ENCODE measurements at regions not wholly inside any gene's neighbourhood (a gene's known extent, or its start where the extent isn't known, plus 50 kb on each side); places are given as distances from the start of the nearest gene placed in this dataset.

DNA sequence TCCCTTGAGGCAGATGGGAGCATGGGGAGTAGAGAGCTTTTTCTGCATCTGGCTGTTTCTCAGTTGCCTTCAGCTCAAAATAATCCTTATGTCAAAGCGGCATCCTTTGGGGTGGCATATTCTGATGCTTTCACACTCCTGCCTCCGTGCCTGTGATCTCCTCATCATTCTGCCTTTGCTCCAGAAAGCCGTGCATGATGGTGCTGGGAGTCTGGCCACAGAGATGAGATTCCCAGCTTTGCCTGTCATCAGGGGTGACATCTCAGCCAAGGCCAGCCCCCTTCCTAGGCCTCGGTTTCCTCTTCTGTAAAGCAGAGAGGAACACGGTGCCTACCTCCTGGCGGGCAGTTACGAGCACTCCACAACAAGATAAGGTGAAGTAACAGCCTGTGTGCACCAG, 96.3 kb upstream of the ALDH1A3 start:
- no peaks in the 10 kb centered on the region for H3K9me3 Mint-ChIP-seq
- no peak overlapping the region for H3K4me3 Mint-ChIP-seq
- no peak for DNase-seq
- no peaks in the 10 kb centered on the region for H3K36me3 Mint-ChIP-seq
- H3K27ac Mint-ChIP-seq = no peak overlapping the region
- H3K4me1 Mint-ChIP-seq = no peaks in the 10 kb centered on the region
- H3K27me3 Mint-ChIP-seq (ENCODE audit: low read depth in 3 of 3) = peaks cover 0 to 2% (median 0%) of the 10 kb centered on the region in 3 donors

DNA sequence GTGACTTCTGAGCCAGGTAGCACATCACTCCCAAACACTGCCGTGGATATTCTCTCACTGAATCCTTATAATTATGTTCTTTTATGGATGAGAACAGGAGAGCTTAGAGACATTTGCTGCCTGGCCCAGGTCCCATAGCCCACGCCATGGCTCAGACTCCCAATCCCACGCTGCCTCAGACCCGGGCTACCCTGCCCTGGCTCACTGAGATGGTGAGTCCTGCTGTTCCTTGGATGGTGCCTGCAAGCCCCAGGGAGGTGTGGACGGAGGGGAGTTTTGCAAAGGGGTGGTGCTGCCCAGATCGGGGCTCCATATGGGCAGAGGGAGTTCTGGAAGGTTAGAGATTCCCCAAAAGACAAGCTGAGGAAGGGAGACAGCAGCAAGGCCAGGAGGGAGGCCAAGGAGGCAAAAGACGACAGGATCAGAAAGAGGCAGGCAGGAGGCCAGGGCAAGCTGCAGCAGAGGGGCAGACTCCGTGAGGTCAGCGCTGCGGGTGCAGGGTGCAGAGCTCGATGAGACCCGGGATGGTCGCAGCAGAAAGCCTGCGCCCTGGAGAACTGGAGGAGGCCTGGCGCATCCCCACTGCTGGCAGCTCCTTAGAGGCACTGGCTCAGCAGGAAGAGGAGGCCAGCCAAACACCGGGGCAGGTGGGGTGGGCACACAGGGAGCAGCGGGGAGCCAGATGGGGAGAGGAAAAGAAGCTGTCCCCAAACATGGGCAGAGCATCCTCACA, 95.7 kb upstream of the ALDH1A3 start:
- Mint-ChIP-seq H3K36me3 (no peaks in the 10 kb centered on the region), H3K9me3 (no peaks in the 10 kb centered on the region), H3K4me1 (no peaks in the 10 kb centered on the region), H3K27me3 (ENCODE audit: low read depth in 3 of 3) (peaks cover 0 to 2% (median 0%) of the 10 kb centered on the region in 3 donors), H3K4me3 (no peak overlapping the region), H3K27ac (peak overlapping the region in 1 of 6 donors; percentile 56)
- no peak for DNase-seq

DNA sequence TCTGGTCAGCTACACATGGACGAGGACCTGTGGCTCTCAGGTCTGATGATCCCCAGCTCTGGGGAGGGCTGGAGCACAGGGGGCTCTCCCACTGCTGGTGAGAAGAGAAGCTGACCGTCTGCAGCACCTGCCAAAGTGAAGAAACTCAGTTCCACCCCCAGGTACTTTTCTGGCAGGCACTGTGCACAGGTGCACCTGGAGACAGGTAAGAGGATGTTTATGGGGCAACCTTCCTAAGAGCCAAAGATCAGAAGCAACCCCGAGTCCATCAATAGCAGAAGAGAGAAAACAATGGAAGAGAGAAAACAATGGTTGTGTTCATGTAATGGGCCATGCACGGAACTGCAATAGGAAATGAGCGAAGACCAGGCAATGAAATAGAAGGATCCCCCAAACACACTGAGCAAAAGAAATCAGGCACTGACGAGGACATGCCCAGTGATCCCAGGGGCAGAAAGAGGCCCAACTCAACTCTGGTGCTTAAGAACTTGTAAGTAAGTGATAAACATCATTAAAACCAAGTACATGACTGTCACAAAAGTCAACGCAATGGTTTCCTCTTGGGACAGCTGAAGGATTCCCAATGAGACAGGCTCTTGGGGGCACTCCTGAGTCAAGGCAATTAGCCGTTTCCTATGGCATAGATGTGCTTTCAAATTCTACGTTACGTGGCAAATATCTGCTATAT, 95.0 kb upstream of the ALDH1A3 start:
- Mint-ChIP-seq H3K27me3 (ENCODE audit: low read depth in 3 of 3) (peaks cover 0 to 2% (median 0%) of the 10 kb centered on the region in 3 donors), H3K4me1 (no peaks in the 10 kb centered on the region), H3K36me3 (no peaks in the 10 kb centered on the region), H3K27ac (no peak overlapping the region), H3K4me3 (no peak overlapping the region), H3K9me3 (no peaks in the 10 kb centered on the region)
- no peak for DNase-seq

DNA sequence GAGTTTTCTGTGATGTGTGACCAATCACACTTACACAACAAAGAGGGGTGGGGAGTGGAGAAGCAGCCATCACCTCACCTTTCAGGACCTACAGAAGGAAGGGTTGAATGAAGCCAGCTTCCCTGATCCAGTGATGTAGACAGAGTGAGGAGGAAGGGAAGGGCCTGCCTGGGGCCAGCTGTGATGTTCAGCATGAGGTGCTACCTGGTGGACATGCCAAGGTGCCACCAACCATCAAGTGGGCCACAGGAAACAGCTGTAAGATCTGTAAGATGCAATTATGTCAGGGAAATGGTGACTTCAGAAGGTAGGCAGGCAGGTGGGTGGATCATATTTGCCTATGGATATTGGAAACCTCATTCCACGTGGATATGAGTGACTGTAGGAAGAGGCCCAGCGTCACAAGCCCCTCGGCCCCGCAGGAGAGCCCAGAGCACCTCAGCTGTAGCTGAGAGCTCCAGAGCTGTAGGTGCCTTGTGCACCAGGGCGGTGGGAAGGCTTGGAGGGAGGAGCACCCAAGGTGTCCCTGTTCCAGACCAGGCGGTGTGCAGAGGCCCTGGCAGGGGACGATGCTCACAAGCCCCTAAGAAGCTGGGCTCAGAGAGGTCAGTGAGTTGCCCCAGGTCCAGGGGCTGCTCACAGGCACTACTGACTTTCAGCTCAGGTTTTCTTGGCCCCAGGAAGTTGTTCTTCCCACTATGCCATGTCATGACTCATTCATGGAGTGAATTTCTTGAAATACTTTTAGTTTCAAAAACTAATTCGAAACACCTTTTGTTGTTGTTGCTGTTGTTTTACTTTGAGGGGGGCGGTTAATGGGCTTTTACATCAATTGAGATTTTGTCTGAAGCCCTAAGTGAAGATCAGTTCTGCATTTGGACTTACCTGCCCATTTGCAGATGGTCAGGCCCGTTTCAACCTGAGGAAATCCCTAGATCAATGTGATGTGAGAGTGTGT, 94.2 kb upstream of the ALDH1A3 start:
- no peaks in the 10 kb centered on the region for H3K36me3 Mint-ChIP-seq
- no peaks in the 10 kb centered on the region for H3K9me3 Mint-ChIP-seq
- no peak overlapping the region for H3K4me3 Mint-ChIP-seq
- H3K27me3 Mint-ChIP-seq (ENCODE audit: low read depth in 3 of 3) = peaks cover 0 to 2% (median 0%) of the 10 kb centered on the region in 3 donors
- no peak for DNase-seq
- no peak overlapping the region for H3K27ac Mint-ChIP-seq
- no peaks in the 10 kb centered on the region for H3K4me1 Mint-ChIP-seq

- no peaks in the 10 kb centered on the region for H3K4me1 Mint-ChIP-seq
- H3K9me3 Mint-ChIP-seq = no peaks in the 10 kb centered on the region
- no peaks in the 10 kb centered on the region for H3K36me3 Mint-ChIP-seq
- H3K27me3 Mint-ChIP-seq (ENCODE audit: low read depth in 3 of 3) = peaks cover 0 to 6% (median 0%) of the 10 kb centered on the region in 3 donors
- H3K27ac Mint-ChIP-seq = no peak overlapping the region
- H3K4me3 Mint-ChIP-seq = no peak overlapping the region
- DNase-seq = no peak
Measured at GRCh38 chr15:100786139-100786531, 93.5 kb upstream of the ALDH1A3 start.

GRCh38 chr15:100786901-100787566, 92.6 kb upstream of the ALDH1A3 start:
- Mint-ChIP-seq H3K4me3 (no peak overlapping the region), H3K9me3 (no peaks in the 10 kb centered on the region)

GRCh38 chr15:100787567-100788417, 91.8 kb upstream of the ALDH1A3 start:
- H3K9me3 Mint-ChIP-seq = no peaks in the 10 kb centered on the region
- no peaks in the 10 kb centered on the region for H3K36me3 Mint-ChIP-seq
- H3K27ac Mint-ChIP-seq = no peak overlapping the region
- DNase-seq = no peak
- H3K27me3 Mint-ChIP-seq (ENCODE audit: low read depth in 3 of 3) = peaks cover 0 to 5% (median 0%) of the 10 kb centered on the region in 3 donors
- H3K4me1 Mint-ChIP-seq = no peaks in the 10 kb centered on the region
- H3K4me3 Mint-ChIP-seq = no peak overlapping the region

More at GRCh38 chr15:100786901-100787566, 92.6 kb upstream of the ALDH1A3 start:
- H3K27me3 Mint-ChIP-seq (ENCODE audit: low read depth in 3 of 3) = peaks cover 0 to 5% (median 0%) of the 10 kb centered on the region in 3 donors
- H3K4me1 Mint-ChIP-seq = no peaks in the 10 kb centered on the region
- H3K36me3 Mint-ChIP-seq = no peaks in the 10 kb centered on the region
- no peak for DNase-seq
- no peak overlapping the region for H3K27ac Mint-ChIP-seq

DNA sequence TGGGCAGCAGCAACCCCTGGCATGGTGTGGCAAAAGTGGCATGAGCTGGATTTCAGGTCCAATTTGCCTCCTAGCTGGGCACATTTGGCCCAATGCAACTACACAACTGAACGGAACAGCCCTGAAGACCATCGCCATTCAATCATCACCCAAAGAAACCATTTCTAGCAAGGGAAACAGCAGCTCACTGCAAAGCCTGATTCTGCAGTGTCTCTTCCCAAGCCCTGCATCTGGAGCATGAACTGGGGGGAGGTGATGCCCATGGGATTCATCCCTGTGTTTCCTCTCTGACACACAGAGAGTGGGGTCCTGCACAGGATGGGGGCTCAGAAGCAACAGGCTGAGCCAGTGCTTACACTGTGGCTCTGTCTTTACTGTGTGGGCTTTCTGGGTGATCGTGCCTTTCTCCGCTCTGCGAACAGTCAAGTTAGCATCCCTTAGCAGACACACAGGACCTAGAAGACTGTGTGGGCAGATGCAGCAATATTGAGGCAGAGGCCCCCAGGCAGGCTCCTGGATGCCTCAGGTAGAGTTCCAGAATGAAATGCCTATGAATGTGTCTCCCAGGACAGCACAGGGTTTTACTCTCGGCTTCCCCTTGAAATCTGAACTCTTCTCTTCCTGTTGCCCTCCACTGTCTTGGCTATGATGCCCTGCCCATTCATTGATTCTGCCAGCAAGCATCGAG, 91.1 kb upstream of the ALDH1A3 start:
- no peak for DNase-seq
- H3K4me1 Mint-ChIP-seq = no peaks in the 10 kb centered on the region
- H3K9me3 Mint-ChIP-seq = no peaks in the 10 kb centered on the region
- no peak overlapping the region for H3K27ac Mint-ChIP-seq
- no peak overlapping the region for H3K4me3 Mint-ChIP-seq
- peaks cover 0 to 5% (median 0%) of the 10 kb centered on the region in 3 donors for H3K27me3 Mint-ChIP-seq (ENCODE audit: low read depth in 3 of 3)
- no peaks in the 10 kb centered on the region for H3K36me3 Mint-ChIP-seq

DNA sequence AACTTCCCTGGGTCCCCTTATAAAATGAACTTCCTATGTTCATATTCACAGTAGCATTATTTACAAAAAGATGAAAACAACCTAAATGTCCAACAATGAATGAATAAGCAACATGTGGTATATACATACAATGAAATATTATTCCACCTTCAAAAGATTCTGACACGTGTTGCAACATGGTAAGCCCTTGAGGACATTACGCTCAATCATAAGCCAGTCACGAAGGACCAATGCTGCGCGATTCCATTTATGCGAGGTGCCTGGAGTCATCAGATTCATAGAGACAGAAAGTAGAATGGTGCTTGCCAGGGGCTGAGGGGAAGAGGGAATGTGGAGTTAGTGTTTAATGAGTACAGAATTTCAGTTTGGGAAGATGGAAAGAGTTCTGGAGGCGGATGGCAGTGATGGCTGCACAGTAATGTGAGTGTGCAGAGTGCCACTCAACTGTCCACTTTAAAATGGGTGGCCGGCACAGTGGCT, 88.8 kb upstream of the ALDH1A3 start:
- DNase-seq = no peak
- H3K9me3 Mint-ChIP-seq = no peaks in the 10 kb centered on the region
- peaks cover 0 to 5% (median 0%) of the 10 kb centered on the region in 3 donors for H3K27me3 Mint-ChIP-seq (ENCODE audit: low read depth in 3 of 3)
- H3K4me3 Mint-ChIP-seq = no peak overlapping the region
- H3K27ac Mint-ChIP-seq = no peak overlapping the region
- H3K4me1 Mint-ChIP-seq = no peaks in the 10 kb centered on the region
- no peaks in the 10 kb centered on the region for H3K36me3 Mint-ChIP-seq

GRCh38 chr15:100794008-100794407, 85.6 kb upstream of the ALDH1A3 start:
- no peak for DNase-seq
- no peaks in the 10 kb centered on the region for H3K36me3 Mint-ChIP-seq
- H3K27ac Mint-ChIP-seq = no peak overlapping the region
- no peaks in the 10 kb centered on the region for H3K9me3 Mint-ChIP-seq
- H3K4me1 Mint-ChIP-seq = no peaks in the 10 kb centered on the region
- H3K4me3 Mint-ChIP-seq = no peak overlapping the region
- H3K27me3 Mint-ChIP-seq (ENCODE audit: low read depth in 3 of 3) = peaks cover 0 to 7% (median 0%) of the 10 kb centered on the region in 3 donors

GRCh38 chr15:100801256-100801900, 78.3 kb upstream of the ALDH1A3 start:
- Mint-ChIP-seq H3K27me3 (ENCODE audit: low read depth in 3 of 3) (peaks cover 0 to 9% (median 2%) of the 10 kb centered on the region in 3 donors), H3K9me3 (peaks cover 0 to 2% (median 0%) of the 10 kb centered on the region in 6 donors), H3K4me3 (no peak overlapping the region), H3K27ac (no peak overlapping the region), H3K36me3 (no peaks in the 10 kb centered on the region), H3K4me1 (no peaks in the 10 kb centered on the region)
- no peak for DNase-seq
